ENCODE measurements at regions not wholly inside any gene's neighbourhood (a gene's known extent, or its start where the extent isn't known, plus 50 kb on each side); places are given as distances from the start of the nearest gene placed in this dataset.

GRCh38 chr3:146655333-146655996 is 50.3 kb upstream of the PLSCR5 start:
- peaks cover 28% of the 10 kb centered on the region for H3K4me1 ChIP-seq (ENCODE audit: insufficient read depth)
- no peak for ATAC-seq
- TF ChIP-seq ZNF462 (CRISPR knock-in tag; IDR thresholded peaks at IDR 0.05) (no peak), ZNF331 (CRISPR knock-in tag; IDR thresholded peaks at IDR 0.05; ENCODE audit: low read depth) (no peak), NANOG (IDR thresholded peaks at IDR 0.05; ENCODE audit: borderline replicate concordance) (no peak), POLR2AphosphoS5 (IDR thresholded peaks at IDR 0.05; ENCODE audit: low read depth) (no peak), STAT1 (IDR thresholded peaks at IDR 0.05; ENCODE audit: unreplicated experiment) (no peak), ZNF114 (CRISPR knock-in tag; IDR thresholded peaks at IDR 0.05) (no peak), JUNB (IDR thresholded peaks at IDR 0.05; ENCODE audit: unreplicated experiment) (no peak), EZH2 (IDR thresholded peaks at IDR 0.05; ENCODE audit: low read depth, unreplicated experiment) (no peak), REST (IDR thresholded peaks at IDR 0.05; ENCODE audit: unreplicated experiment) (no peak), CREB1 (CRISPR knock-in tag; IDR thresholded peaks at IDR 0.05; ENCODE audit: low read depth) (no peak), EZH2phosphoT487 (IDR thresholded peaks at IDR 0.05; ENCODE audit: unreplicated experiment) (no peak)
- TF ChIP-seq, protein P1, sequence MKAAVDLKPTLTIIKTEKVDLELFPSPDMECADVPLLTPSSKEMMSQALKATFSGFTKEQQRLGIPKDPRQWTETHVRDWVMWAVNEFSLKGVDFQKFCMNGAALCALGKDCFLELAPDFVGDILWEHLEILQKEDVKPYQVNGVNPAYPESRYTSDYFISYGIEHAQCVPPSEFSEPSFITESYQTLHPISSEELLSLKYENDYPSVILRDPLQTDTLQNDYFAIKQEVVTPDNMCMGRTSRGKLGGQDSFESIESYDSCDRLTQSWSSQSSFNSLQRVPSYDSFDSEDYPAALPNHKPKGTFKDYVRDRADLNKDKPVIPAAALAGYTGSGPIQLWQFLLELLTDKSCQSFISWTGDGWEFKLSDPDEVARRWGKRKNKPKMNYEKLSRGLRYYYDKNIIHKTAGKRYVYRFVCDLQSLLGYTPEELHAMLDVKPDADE (IDR thresholded peaks at IDR 0.05): no peak
- TF ChIP-seq, protein P2, sequence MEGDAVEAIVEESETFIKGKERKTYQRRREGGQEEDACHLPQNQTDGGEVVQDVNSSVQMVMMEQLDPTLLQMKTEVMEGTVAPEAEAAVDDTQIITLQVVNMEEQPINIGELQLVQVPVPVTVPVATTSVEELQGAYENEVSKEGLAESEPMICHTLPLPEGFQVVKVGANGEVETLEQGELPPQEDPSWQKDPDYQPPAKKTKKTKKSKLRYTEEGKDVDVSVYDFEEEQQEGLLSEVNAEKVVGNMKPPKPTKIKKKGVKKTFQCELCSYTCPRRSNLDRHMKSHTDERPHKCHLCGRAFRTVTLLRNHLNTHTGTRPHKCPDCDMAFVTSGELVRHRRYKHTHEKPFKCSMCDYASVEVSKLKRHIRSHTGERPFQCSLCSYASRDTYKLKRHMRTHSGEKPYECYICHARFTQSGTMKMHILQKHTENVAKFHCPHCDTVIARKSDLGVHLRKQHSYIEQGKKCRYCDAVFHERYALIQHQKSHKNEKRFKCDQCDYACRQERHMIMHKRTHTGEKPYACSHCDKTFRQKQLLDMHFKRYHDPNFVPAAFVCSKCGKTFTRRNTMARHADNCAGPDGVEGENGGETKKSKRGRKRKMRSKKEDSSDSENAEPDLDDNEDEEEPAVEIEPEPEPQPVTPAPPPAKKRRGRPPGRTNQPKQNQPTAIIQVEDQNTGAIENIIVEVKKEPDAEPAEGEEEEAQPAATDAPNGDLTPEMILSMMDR (conservative IDR thresholded peaks at IDR 0.05; ENCODE audit: low read depth in 2 of 2): no peak
- Mint-ChIP-seq H3K4me3 (no peak overlapping the region), H3K27me3 (ENCODE audit: insufficient read depth, low read depth, poor library complexity) (no peaks in the 10 kb centered on the region), H3K27ac (peak overlapping the region; percentile 24; the same call in 1 of the 2 replicates), H3K36me3 (ENCODE audit: low read depth) (no peaks in the 10 kb centered on the region), H3K9me3 (no peaks in the 10 kb centered on the region), H3K4me1 (peaks cover 25% of the 10 kb centered on the region)
- no peaks in the 10 kb centered on the region for H3K79me2 ChIP-seq (replicated peaks; ENCODE audit: insufficient read depth)
- no peaks in the 10 kb centered on the region for H4K20me1 ChIP-seq (replicated peaks; ENCODE audit: insufficient read depth)
- DNase-seq (ENCODE audit: low spot score): no peak
- H3K4me3 ChIP-seq: no peak overlapping the region
- no peak overlapping the region for H3K27ac ChIP-seq (ENCODE audit: low read depth)
- H3F3A ChIP-seq (replicated peaks; ENCODE audit: low read depth): no peaks in the 10 kb centered on the region
- no peaks in the 10 kb centered on the region for H3K27me3 ChIP-seq (ENCODE audit: insufficient read depth)
- H3K36me3 ChIP-seq (ENCODE audit: insufficient read depth): no peaks in the 10 kb centered on the region
- H3K9me2 ChIP-seq (ENCODE audit: insufficient read depth): no peaks in the 10 kb centered on the region
- H3K4me2 ChIP-seq: no peak overlapping the region
- no peak overlapping the region for H2AFZ ChIP-seq
